GM12878 (cell line): ENCODE measurements at regions not wholly inside any gene's neighbourhood (a gene's known extent, or its start where the extent isn't known, plus 50 kb on each side); places are given as distances from the start of the nearest gene placed in this dataset.

Source experiments
- ATAC-seq: fragments of 200-7000 bp; cut with Tn5 transposase; 3 replicates; pipeline ENCODE4 v1.9.1; 2020; ENCODE audit warnings: mild to moderate bottlenecking, moderate library complexity
- BruUV-seq: library from RNA; stranded (reverse); fragments of 400-500 nt; replicated peaks from 2 replicates; lab custom pipeline; 2021; lab: Mats Ljungman, UMichigan
- CTCF ChIA-PET: fragments of 300-600 bp; sonication (Branson Sonifier 250); formaldehyde crosslinking; extraction: SDS; loops from one replicate; lab custom pipeline; 2021; ENCODE audit warnings: inconsistent platforms; lab: Yijun Ruan, JAX
- POLR2A ChIA-PET: fragments of 350-600 bp; formaldehyde crosslinking; extraction: SDS; loops from one replicate; lab custom pipeline; 2021; ENCODE audit warnings: inconsistent platforms; lab: Charles Lee
- RAD21 ChIA-PET: fragments of 300-600 bp; sonication (Branson Sonifier 250); formaldehyde crosslinking; loops from one replicate; lab custom pipeline; 2023; ENCODE audit warnings: antibody characterized with exemption; ENCODE audit not compliant: unreplicated experiment; lab: Charles Lee
- SMC1A ChIA-PET: fragments of 300-600 bp; sonication (Branson Sonifier 250); formaldehyde crosslinking; loops from one replicate; lab custom pipeline; 2023; ENCODE audit not compliant: unreplicated experiment, uncharacterized antibody; lab: Charles Lee
- DNase-seq: peaks from one replicate; pipeline ENCODE4 v3.0.0-alpha.2; 2011; ENCODE audit warnings: low read depth, low spot score
- FAIRE-seq: peaks from 3 replicates; lab custom pipeline; 2011; peaks lifted over from hg19 to GRCh38; lab: Jason Lieb, UNC
- H2AFZ ChIP-seq: 2 replicates; pipeline ENCODE4 v1.6.0; 2011; ENCODE audit warnings: low read depth, low read length, control low read depth; ENCODE audit not compliant: control insufficient read depth
- H3K27ac ChIP-seq: 2 replicates; pipeline ENCODE4 v1.5.1; 2011; ENCODE audit warnings: control low read depth; ENCODE audit not compliant: control insufficient read depth, insufficient read depth
- H3K27me3 ChIP-seq, 2 experiments: replicated peaks in 1 of 2; 2 replicates each; pipeline versions ENCODE4 v1.6.0 to v1.6.1; 2011; ENCODE audit warnings: low read length in 1 of 2; ENCODE audit not compliant: control insufficient read depth in 2 of 2, insufficient read depth in 2 of 2
- H3K36me3 ChIP-seq, 2 experiments: 2 replicates each; pipeline ENCODE4 v1.5.1; 2011; ENCODE audit warnings: low read length in 1 of 2; ENCODE audit not compliant: control insufficient read depth in 2 of 2, insufficient read depth in 2 of 2
- H3K4me1 ChIP-seq: 2 replicates; pipeline ENCODE4 v1.6.1; 2011; ENCODE audit warnings: mild to moderate bottlenecking, low read length, moderate library complexity, mixed read lengths; ENCODE audit not compliant: control insufficient read depth, insufficient read depth
- H3K4me2 ChIP-seq: 2 replicates; pipeline ENCODE4 v1.6.0; 2011; ENCODE audit warnings: control low read depth; ENCODE audit not compliant: control insufficient read depth, insufficient read depth
- H3K4me3 ChIP-seq: fragments of 200-600 bp; sonication (generic); 2 replicates; pipeline ENCODE4 v1.5.1; 2016
- H3K79me2 ChIP-seq: 2 replicates; pipeline ENCODE4 v1.6.0; 2011; ENCODE audit warnings: low read length; ENCODE audit not compliant: control insufficient read depth, insufficient read depth
- H3K9ac ChIP-seq: 2 replicates; pipeline ENCODE4 v1.8.0; 2011; ENCODE audit warnings: low read length, control low read depth, mixed read lengths; ENCODE audit not compliant: control insufficient read depth, insufficient read depth
- H3K9me3 ChIP-seq: replicated peaks from 3 replicates; pipeline ENCODE4 v1.5.1; 2011; ENCODE audit warnings: mild to moderate bottlenecking, low read length; ENCODE audit not compliant: control insufficient read depth, insufficient read depth
- H4K20me1 ChIP-seq: 2 replicates; pipeline ENCODE4 v1.6.0; 2011; ENCODE audit not compliant: control insufficient read depth, insufficient read depth
- BHLHE40 ChIP-seq, 2 experiments: fragments of 450-650 bp in 1 of 2; IDR thresholded peaks; 2 replicates each; pipeline ENCODE4 v1.6.1; 2011 to 2017; ENCODE audit warnings: low read depth in 2 of 2, borderline replicate concordance in 1 of 2, improper control_type of control experiment in 1 of 2, low read length in 1 of 2, mild to moderate bottlenecking in 1 of 2
- CBX5 ChIP-seq: sonication (generic); IDR thresholded peaks from 2 replicates; pipeline ENCODE4 v1.6.1; 2016; ENCODE audit warnings: low read depth, moderate library complexity, mild to moderate bottlenecking, inconsistent platforms
- IKZF1 ChIP-seq: fragments of 450-650 bp; conservative IDR thresholded peaks from 2 replicates; pipeline ENCODE4 v1.6.1; 2017; ENCODE audit warnings: antibody characterized with exemption, mild to moderate bottlenecking
- MEF2A ChIP-seq: IDR thresholded peaks from 2 replicates; pipeline ENCODE4 v1.6.1; 2011; ENCODE audit warnings: low read depth, mild to moderate bottlenecking, low read length, moderate library complexity; ENCODE audit not compliant: insufficient read depth
- MEF2B ChIP-seq: fragments of 450-650 bp; IDR thresholded peaks from 2 replicates; pipeline ENCODE4 v1.6.1; 2018; ENCODE audit warnings: mild to moderate bottlenecking, moderate library complexity; ENCODE audit not compliant: partially characterized antibody, poor library complexity, severe bottlenecking
- MTA2 ChIP-seq: fragments of 450-650 bp; IDR thresholded peaks from 2 replicates; pipeline ENCODE4 v1.6.1; 2016; ENCODE audit warnings: low read depth, mild to moderate bottlenecking, moderate library complexity
- NBN ChIP-seq: fragments of 450-650 bp; IDR thresholded peaks from 2 replicates; pipeline ENCODE4 v1.6.1; 2016
- NR2F1 ChIP-seq: fragments of 450-650 bp; conservative IDR thresholded peaks from 2 replicates; pipeline ENCODE4 v1.6.1; 2017; ENCODE audit warnings: mild to moderate bottlenecking
- PAX8 ChIP-seq: fragments of 450-650 bp; IDR thresholded peaks from 2 replicates; pipeline ENCODE4 v1.6.1; 2017; ENCODE audit warnings: mild to moderate bottlenecking, moderate library complexity
- RELB ChIP-seq: fragments of 450-650 bp; IDR thresholded peaks from 2 replicates; pipeline ENCODE4 v1.6.1; 2017; ENCODE audit warnings: low read depth, mild to moderate bottlenecking, moderate library complexity
- SP1 ChIP-seq: IDR thresholded peaks from one replicate; pipeline ENCODE4 v1.6.1; 2011; ENCODE audit warnings: low read depth, low read length
- SPI1 ChIP-seq: IDR thresholded peaks from 2 replicates; pipeline ENCODE4 v1.6.1; 2011; ENCODE audit warnings: low read depth, mild to moderate bottlenecking, low read length, moderate library complexity, borderline replicate concordance; ENCODE audit not compliant: insufficient read depth
- ZNF207 ChIP-seq: fragments of 450-650 bp; IDR thresholded peaks from 2 replicates; pipeline ENCODE4 v1.6.1; 2014; ENCODE audit warnings: antibody characterized with exemption, mild to moderate bottlenecking, borderline replicate concordance
- WGBS: methylation state at CpG from one replicate; pipeline ENCODE4 v1.1.6; 2016; ENCODE audit warnings: low lambda C conversion rate; ENCODE audit not compliant: insufficient replicate concordance, insufficient coverage; ENCODE audit errors: missing lambda C conversion rate; 5-methylcytosine and 5-hydroxymethylcytosine counted together
- in situ Hi-C: fragments of 300-500 bp; cut with MboI; formaldehyde crosslinking; loops from 9 replicates; pipeline ENCODE4 v1.14.3; 2018; ENCODE audit warnings: mixed read lengths
- intact Hi-C: fragments of 100-400 bp; cut with micrococcal nuclease; formaldehyde crosslinking; loops from one replicate; pipeline ENCODE4 v1.14.2; 2022; ENCODE audit not compliant: unreplicated experiment
- TF ChIP-seq, protein P1 (sequence below): IDR thresholded peaks from 2 replicates; pipeline ENCODE4 v1.6.1; 2011; ENCODE audit warnings: low read depth, low read length, improper control_type of control experiment, borderline replicate concordance

DNA sequence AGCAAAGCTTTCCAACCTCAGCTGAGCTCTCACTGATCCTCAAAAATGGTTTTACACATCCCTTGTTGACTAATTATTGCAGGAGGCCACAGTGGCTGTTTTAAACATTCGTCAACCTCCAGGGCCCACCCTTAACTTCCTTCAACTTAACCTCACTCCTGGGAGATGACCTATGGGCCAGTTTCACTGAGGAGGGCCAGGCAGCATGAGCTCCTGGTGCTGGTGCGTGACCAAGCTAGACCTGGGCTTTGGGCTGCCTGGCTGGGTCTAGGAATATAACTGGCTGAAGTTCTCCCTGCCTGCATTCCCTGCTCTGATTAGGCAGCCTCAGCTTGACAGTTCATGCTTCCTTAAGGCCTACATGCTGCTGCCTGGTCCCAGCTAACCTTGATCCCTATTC, 273.7 kb upstream of the ATP11B start:
- no peak for DNase-seq
- no peaks in the 10 kb centered on the region for H4K20me1 ChIP-seq
- no peaks in the 10 kb centered on the region for H3K36me3 ChIP-seq
- no peak overlapping the region for H3K4me2 ChIP-seq
- intact Hi-C loops: no loop called here
- ChIA-PET POLR2A (interaction anchor here (0.5 to 1.1 kb wide), 3 partner anchors 9 to 851 kb away, joined by 3 read pairs; no protein-coding TSS in a partner anchor), CTCF (interaction anchor here (0.9 to 2.2 kb wide), 2 partner anchors 13 to 164 kb away, joined by 3 to 8 read pairs; no protein-coding TSS in a partner anchor), SMC1A (interaction anchor here (8.5 kb wide), 1 partner anchor 14 kb away, joined by 95 read pairs; no protein-coding TSS in a partner anchor), RAD21 (interaction anchor here (1.4 kb wide), 1 partner anchor 163 kb away, joined by 4 read pairs; no protein-coding TSS in a partner anchor)
- H3K9me3 ChIP-seq: no peaks in the 10 kb centered on the region
- H2AFZ ChIP-seq: no peak overlapping the region
- no peak overlapping the region for H3K9ac ChIP-seq
- no peaks in the 10 kb centered on the region for H3K4me1 ChIP-seq
- in situ Hi-C loops: no loop called here
- TF ChIP-seq NR2F1 (no peak), CBX5 (no peak), ZNF207 (no peak), MEF2A (no peak), SP1 (no peak)
- TF ChIP-seq, protein P1, sequence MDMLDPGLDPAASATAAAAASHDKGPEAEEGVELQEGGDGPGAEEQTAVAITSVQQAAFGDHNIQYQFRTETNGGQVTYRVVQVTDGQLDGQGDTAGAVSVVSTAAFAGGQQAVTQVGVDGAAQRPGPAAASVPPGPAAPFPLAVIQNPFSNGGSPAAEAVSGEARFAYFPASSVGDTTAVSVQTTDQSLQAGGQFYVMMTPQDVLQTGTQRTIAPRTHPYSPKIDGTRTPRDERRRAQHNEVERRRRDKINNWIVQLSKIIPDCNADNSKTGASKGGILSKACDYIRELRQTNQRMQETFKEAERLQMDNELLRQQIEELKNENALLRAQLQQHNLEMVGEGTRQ: no peak
- no peaks in the 10 kb centered on the region for H3K79me2 ChIP-seq
- no peak for ATAC-seq
- no peak overlapping the region for H3K4me3 ChIP-seq
- no peak overlapping the region for H3K27ac ChIP-seq
- 47% methylated on average over 2 of the region's 2 CpGs for WGBS
- BruUV-seq: no TSS peak
- H3K27me3 ChIP-seq: no peaks in the 10 kb centered on the region
- FAIRE-seq: no peak

- Histone ChIP-seq H2AFZ (no peak overlapping the region), H4K20me1 (no peaks in the 10 kb centered on the region), H3K4me2 (no peak overlapping the region), H3K27me3 (peaks cover 0 to 2% of the 10 kb centered on the region in 2 experiments; a peak in 1 of 4 replicates), H3K36me3 (no peaks in the 10 kb centered on the region), H3K9me3 (no peaks in the 10 kb centered on the region), H3K79me2 (no peaks in the 10 kb centered on the region), H3K9ac (no peak overlapping the region), H3K4me1 (no peaks in the 10 kb centered on the region), H3K27ac (no peak overlapping the region), H3K4me3 (no peak overlapping the region)
- DNase-seq (no peak), FAIRE-seq (no peak), ATAC-seq (peak; percentile 69)
- SMC1A ChIA-PET: interaction anchor here (1.8 to 8.5 kb wide), 2 partner anchors 11 to 15 kb away, joined by 6 to 95 read pairs; no protein-coding TSS in a partner anchor
- POLR2A ChIA-PET: no interaction called here
- RAD21 ChIA-PET: interaction anchor here (0.8 to 1.4 kb wide), 2 partner anchors 11 to 15 kb away, joined by 3 to 4 read pairs; no protein-coding TSS in a partner anchor
- in situ Hi-C loops: no loop called here
- TF ChIP-seq PAX8: no peak
- TF ChIP-seq RELB: no peak
- 0 out of 2 replicates have a peak, but pooled peaks have one; percentile 14 for TF ChIP-seq MTA2
- 0 out of 2 replicates have a peak, but pooled peaks have one; percentile 15 for TF ChIP-seq IKZF1
- TF ChIP-seq NBN: 0 out of 2 replicates have a peak, but pooled peaks have one; percentile 33
- TF ChIP-seq BHLHE40 (IDR thresholded peaks at IDR 0.05; ENCODE audit: borderline replicate concordance in 1 of 2, low read depth in 2 of 2, low read length in 1 of 2): peak in 1 of 2 experiments; percentile 8; a peak in 1 of 4 replicates
- peak; percentile 12 for TF ChIP-seq MEF2B
- peak; percentile 61; the same call in 1 of the 2 replicates for TF ChIP-seq SPI1
- intact Hi-C loops: no loop called here
- 2% methylated on average over 3 of the region's 3 CpGs for WGBS
- no TSS peak for BruUV-seq
- CTCF ChIA-PET: interaction anchor here (1.3 kb wide), 1 partner anchor 19 kb away, joined by 4 read pairs; no protein-coding TSS in a partner anchor
Observed at GRCh38 chr3:182521339-182521738, 272.0 kb upstream of the ATP11B start.
